Neuronal stem cell (in vitro differentiated cells): ENCODE measurements at regions not wholly inside any gene's neighbourhood (a gene's known extent, or its start where the extent isn't known, plus 50 kb on each side); places are given as distances from the start of the nearest gene placed in this dataset.

Source experiments
- DNase-seq: peaks from one replicate; pipeline ENCODE4 v3.0.0-alpha.2; 2013; ENCODE audit warnings: low spot score
- H2AFZ ChIP-seq: one replicate; pipeline ENCODE4 v1.6.1; 2013; ENCODE audit warnings: mild to moderate bottlenecking, low read length, inconsistent platforms
- H2AK5ac ChIP-seq: 2 replicates; pipeline ENCODE4 v1.6.1; 2013; ENCODE audit warnings: low read depth, mild to moderate bottlenecking, inconsistent platforms, low read length, moderate library complexity, mixed read lengths
- H2BK120ac ChIP-seq: 2 replicates; pipeline ENCODE4 v1.6.1; 2013; ENCODE audit warnings: low read depth, mild to moderate bottlenecking, inconsistent platforms, low read length, moderate library complexity, mixed read lengths
- H2BK12ac ChIP-seq: one replicate; pipeline ENCODE4 v1.6.1; 2013; ENCODE audit warnings: low read length, inconsistent platforms
- H2BK15ac ChIP-seq: 2 replicates; pipeline ENCODE4 v1.6.1; 2013; ENCODE audit warnings: mild to moderate bottlenecking, low read length, inconsistent platforms, mixed read lengths
- H2BK5ac ChIP-seq: one replicate; pipeline ENCODE4 v1.6.1; 2013; ENCODE audit warnings: inconsistent platforms, mild to moderate bottlenecking, low read length, moderate library complexity
- H3K14ac ChIP-seq: one replicate; pipeline ENCODE4 v1.6.1; 2013; ENCODE audit warnings: low read length, inconsistent platforms
- H3K18ac ChIP-seq: 2 replicates; pipeline ENCODE4 v1.6.1; 2013; ENCODE audit warnings: low read length, inconsistent platforms
- H3K23ac ChIP-seq: 2 replicates; pipeline ENCODE4 v1.6.1; 2013; ENCODE audit warnings: low read depth, mild to moderate bottlenecking, mixed read lengths, low read length, inconsistent platforms; ENCODE audit not compliant: poor library complexity
- H3K27ac ChIP-seq: replicated peaks from 3 replicates; pipeline ENCODE4 v1.5.1; 2013; ENCODE audit warnings: low read length, inconsistent platforms
- H3K27me3 ChIP-seq, 3 experiments: 2 replicates each; pipeline ENCODE4 v1.6.1; 2013; ENCODE audit warnings: low read length in 3 of 3, mild to moderate bottlenecking in 2 of 3, inconsistent platforms in 1 of 3, low read depth in 1 of 3, mixed read lengths in 1 of 3, moderate library complexity in 1 of 3; ENCODE audit not compliant: control insufficient read depth in 3 of 3, insufficient read depth in 3 of 3
- H3K36me3 ChIP-seq, 2 donors: replicated peaks in 1 of 2; 2 replicates each; pipeline ENCODE4 v1.6.1; 2013; ENCODE audit warnings: low read length in 2 of 2; ENCODE audit not compliant: control insufficient read depth in 2 of 2, insufficient read depth in 2 of 2
- H3K4ac ChIP-seq: 2 replicates; pipeline ENCODE4 v1.6.1; 2013; ENCODE audit warnings: inconsistent platforms, mild to moderate bottlenecking, low read length, moderate library complexity
- H3K4me1 ChIP-seq, 2 donors: 1 replicate in 1 of 2; 2 replicates in 1 of 2; pipeline ENCODE4 v1.6.1; 2013; ENCODE audit warnings: low read length in 2 of 2, low read depth in 1 of 2; ENCODE audit not compliant: control insufficient read depth in 2 of 2, insufficient read depth in 1 of 2
- H3K4me2 ChIP-seq: one replicate; pipeline ENCODE4 v1.6.1; 2013; ENCODE audit warnings: mild to moderate bottlenecking, low read length, inconsistent platforms; ENCODE audit not compliant: insufficient read depth, poor library complexity, severe bottlenecking
- H3K4me3 ChIP-seq, 2 donors: 2 replicates each; pipeline ENCODE4 v1.5.1; 2013; ENCODE audit warnings: low read length in 2 of 2, mild to moderate bottlenecking in 2 of 2, inconsistent platforms in 1 of 2, moderate library complexity in 1 of 2
- H3K79me1 ChIP-seq: one replicate; pipeline ENCODE4 v1.6.1; 2013; ENCODE audit warnings: low read depth, mild to moderate bottlenecking, inconsistent platforms, low read length, moderate library complexity
- H3K9ac ChIP-seq: one replicate; pipeline ENCODE4 v1.6.1; 2013; ENCODE audit warnings: mild to moderate bottlenecking, low read depth, low read length, inconsistent platforms; ENCODE audit not compliant: poor library complexity
- H3K9me3 ChIP-seq, 2 donors: replicated peaks in 1 of 2; 2 replicates each; pipeline versions ENCODE3 to v1.6.1; 2013; ENCODE audit warnings: low read length in 2 of 2, mild to moderate bottlenecking in 2 of 2, inconsistent platforms in 1 of 2, low read depth in 1 of 2, mixed read lengths in 1 of 2, moderate library complexity in 1 of 2; ENCODE audit not compliant: control insufficient read depth in 2 of 2, insufficient read depth in 1 of 2
- H4K8ac ChIP-seq: one replicate; pipeline ENCODE4 v1.6.1; 2013; ENCODE audit warnings: low read depth, mild to moderate bottlenecking, inconsistent platforms, low read length, moderate library complexity
- H4K91ac ChIP-seq: one replicate; pipeline ENCODE4 v1.6.1; 2013; ENCODE audit warnings: low read length, low read depth, mild to moderate bottlenecking, inconsistent platforms; ENCODE audit not compliant: poor library complexity
- WGBS, 2 donors: extraction: QIAGEN DNeasy Blood & Tissue Kit; methylation state at CpG; one replicate each; pipeline ENCODE4 v1.1.7; 2013; ENCODE audit warnings: missing lambda C conversion rate in 2 of 2, mixed read lengths in 1 of 2; ENCODE audit not compliant: insufficient read length in 2 of 2, insufficient replicate concordance in 1 of 2; ENCODE audit errors: extremely low coverage in 2 of 2; 5-methylcytosine and 5-hydroxymethylcytosine counted together

- no CpG with 5 or more reads among the region's 2 CpGs for WGBS, 2 donors
These were observed 226.1 kb downstream of the PCDH7 start for GRCh38 chr4:30946288-30946687.

DNA sequence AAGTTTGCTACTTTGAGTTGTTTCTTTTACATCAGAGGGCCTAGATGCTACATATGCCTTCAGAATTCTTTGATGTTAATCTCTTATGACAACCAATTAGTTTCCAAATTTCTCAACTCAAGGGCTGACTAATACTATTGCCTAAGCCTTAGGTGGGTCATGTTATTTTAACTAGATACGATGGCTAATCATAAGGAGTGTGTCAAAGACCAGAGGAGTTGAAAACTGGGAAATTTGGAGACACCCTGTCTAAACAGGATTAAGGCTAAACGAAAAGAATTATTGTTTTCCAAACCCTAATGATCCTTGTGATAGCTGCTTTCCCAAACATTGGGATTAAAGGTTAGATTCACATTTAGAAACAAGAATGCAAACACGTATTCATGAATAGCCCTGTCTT, 228.5 kb downstream of the PCDH7 start:
- Histone ChIP-seq H3K27me3 (no peaks in the 10 kb centered on the region), H2BK5ac (no peak overlapping the region), H3K18ac (no peak overlapping the region), H3K9me3 (no peaks in the 10 kb centered on the region), H2BK120ac (no peak overlapping the region), H4K91ac (no peak overlapping the region), H2BK12ac (no peak overlapping the region), H4K8ac (no peak overlapping the region), H3K36me3 (no peaks in the 10 kb centered on the region), H3K4me3 (no peak overlapping the region), H3K79me1 (no peaks in the 10 kb centered on the region), H3K4me1 (peaks cover 0 to 2% of the 10 kb centered on the region in 2 donors), H3K4me2 (no peak overlapping the region), H3K4ac (no peak overlapping the region), H3K27ac (no peak overlapping the region), H2BK15ac (no peak overlapping the region), H3K9ac (no peak overlapping the region), H3K14ac (no peak overlapping the region), H2AK5ac (no peak overlapping the region), H3K23ac (no peak overlapping the region), H2AFZ (no peak overlapping the region)
- no peak for DNase-seq
- no CpG with 5 or more reads among the region's 3 CpGs for WGBS, 2 donors

More at GRCh38 chr4:30946288-30946687, 226.1 kb downstream of the PCDH7 start:
- no peak overlapping the region for H3K9ac ChIP-seq
- peaks cover 0 to 2% of the 10 kb centered on the region in 2 donors for H3K4me1 ChIP-seq
- DNase-seq: no peak
- H3K4ac ChIP-seq: no peak overlapping the region
- no peak overlapping the region for H2BK15ac ChIP-seq
- H2BK120ac ChIP-seq: no peak overlapping the region
- no peaks in the 10 kb centered on the region for H3K27me3 ChIP-seq
- H3K27ac ChIP-seq: no peak overlapping the region
- no peak overlapping the region for H2BK12ac ChIP-seq
- H3K23ac ChIP-seq: no peak overlapping the region
- H4K91ac ChIP-seq: no peak overlapping the region
- H2BK5ac ChIP-seq: no peak overlapping the region
- no peak overlapping the region for H3K4me2 ChIP-seq
- no peak overlapping the region for H2AFZ ChIP-seq
- H3K14ac ChIP-seq: no peak overlapping the region
- no peaks in the 10 kb centered on the region for H3K9me3 ChIP-seq
- H3K36me3 ChIP-seq: no peaks in the 10 kb centered on the region
- H3K79me1 ChIP-seq: no peaks in the 10 kb centered on the region
- no peak overlapping the region for H2AK5ac ChIP-seq
- no peak overlapping the region for H4K8ac ChIP-seq
- no peak overlapping the region for H3K18ac ChIP-seq
- no peak overlapping the region for H3K4me3 ChIP-seq

DNA sequence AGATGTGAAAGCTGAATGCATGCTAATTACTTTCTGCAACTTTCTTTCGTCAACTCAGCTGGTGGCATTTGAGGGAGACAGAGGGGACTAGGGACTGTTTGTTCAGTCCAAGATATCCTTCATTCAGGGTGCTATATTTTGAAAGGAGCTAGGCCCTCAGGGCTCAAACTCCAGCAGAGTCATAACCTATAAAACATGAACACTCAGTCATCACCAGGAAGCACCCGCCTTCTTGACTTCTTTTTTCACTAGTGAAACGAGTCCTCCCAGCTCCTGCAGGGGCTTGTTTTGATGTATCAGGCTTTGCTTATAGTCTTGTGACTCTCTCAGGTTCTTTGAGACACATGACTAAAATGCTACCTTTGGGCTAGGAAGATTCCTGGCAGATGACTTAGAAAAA, 230.6 kb downstream of the PCDH7 start:
- no peaks in the 10 kb centered on the region for H3K79me1 ChIP-seq
- H4K91ac ChIP-seq: no peak overlapping the region
- DNase-seq: no peak
- H4K8ac ChIP-seq: no peak overlapping the region
- H3K4ac ChIP-seq: no peak overlapping the region
- no peak overlapping the region for H3K14ac ChIP-seq
- no peak overlapping the region for H2BK12ac ChIP-seq
- no peak overlapping the region for H3K18ac ChIP-seq
- H3K9me3 ChIP-seq: no peaks in the 10 kb centered on the region
- no peak overlapping the region for H2BK15ac ChIP-seq
- no peak overlapping the region for H3K27ac ChIP-seq
- no peak overlapping the region for H2AK5ac ChIP-seq
- no peak overlapping the region for H2BK120ac ChIP-seq
- no peak overlapping the region for H3K4me3 ChIP-seq
- H3K36me3 ChIP-seq: no peaks in the 10 kb centered on the region
- H2BK5ac ChIP-seq: no peak overlapping the region
- no peak overlapping the region for H3K9ac ChIP-seq
- H3K4me2 ChIP-seq: no peak overlapping the region
- no CpG with 5 or more reads among the region's 3 CpGs for WGBS, 2 donors
- H3K23ac ChIP-seq: no peak overlapping the region
- H2AFZ ChIP-seq: no peak overlapping the region
- H3K27me3 ChIP-seq: no peaks in the 10 kb centered on the region
- H3K4me1 ChIP-seq: peaks cover 0 to 2% of the 10 kb centered on the region in 2 donors

DNA sequence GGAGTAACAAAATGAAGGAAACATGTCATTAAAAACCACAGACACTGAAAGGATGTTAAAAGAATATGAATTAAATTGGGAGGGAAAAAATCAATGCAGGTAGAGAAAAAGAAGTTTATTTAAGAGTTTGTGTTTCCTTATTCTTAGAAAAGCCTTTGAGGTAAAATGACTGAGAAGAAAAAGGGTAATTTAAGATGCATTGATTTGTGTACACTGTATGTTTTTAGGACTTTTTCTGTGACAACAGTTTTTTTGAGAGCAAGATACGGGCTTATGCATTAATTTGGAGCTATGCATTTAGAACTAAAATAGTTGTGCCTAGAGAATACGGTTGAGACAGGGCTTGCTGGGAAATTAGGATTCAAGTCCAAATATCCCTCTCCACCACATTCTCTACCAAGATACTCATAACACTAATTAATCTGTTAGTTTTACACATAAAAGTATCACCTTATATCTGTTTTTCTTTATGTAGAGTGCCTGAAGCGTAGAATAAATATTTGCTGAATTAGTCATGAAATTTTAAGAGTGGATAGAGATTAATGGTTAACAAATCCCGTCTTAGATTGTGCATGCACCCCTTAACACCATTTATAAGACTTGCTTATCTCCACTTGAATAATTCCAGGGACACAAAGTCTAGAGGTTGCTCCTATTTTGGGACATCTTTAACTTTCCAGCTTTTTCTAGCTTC, 232.5 kb downstream of the PCDH7 start:
- Histone ChIP-seq H3K9me3 (no peaks in the 10 kb centered on the region), H2BK15ac (no peak overlapping the region), H4K91ac (no peak overlapping the region), H3K18ac (no peak overlapping the region), H2BK120ac (no peak overlapping the region), H3K4me3 (no peak overlapping the region), H2BK12ac (no peak overlapping the region), H3K27me3 (no peaks in the 10 kb centered on the region), H3K79me1 (no peaks in the 10 kb centered on the region), H3K23ac (no peak overlapping the region), H4K8ac (no peak overlapping the region), H3K4ac (no peak overlapping the region), H2AFZ (no peak overlapping the region), H2AK5ac (no peak overlapping the region), H3K27ac (no peak overlapping the region), H3K4me2 (no peak overlapping the region), H3K4me1 (peaks cover 0 to 2% of the 10 kb centered on the region in 2 donors), H3K36me3 (no peaks in the 10 kb centered on the region), H3K14ac (no peak overlapping the region), H2BK5ac (no peak overlapping the region), H3K9ac (no peak overlapping the region)
- no CpG with 5 or more reads among the region's 4 CpGs for WGBS, 2 donors
- no peak for DNase-seq
